ENCODE measurements at regions not wholly inside any gene's neighbourhood (a gene's known extent, or its start where the extent isn't known, plus 50 kb on each side); places are given as distances from the start of the nearest gene placed in this dataset.
A peak's percentile ranks its signal among the peaks of the same experiment; 100 is the strongest.

DNA sequence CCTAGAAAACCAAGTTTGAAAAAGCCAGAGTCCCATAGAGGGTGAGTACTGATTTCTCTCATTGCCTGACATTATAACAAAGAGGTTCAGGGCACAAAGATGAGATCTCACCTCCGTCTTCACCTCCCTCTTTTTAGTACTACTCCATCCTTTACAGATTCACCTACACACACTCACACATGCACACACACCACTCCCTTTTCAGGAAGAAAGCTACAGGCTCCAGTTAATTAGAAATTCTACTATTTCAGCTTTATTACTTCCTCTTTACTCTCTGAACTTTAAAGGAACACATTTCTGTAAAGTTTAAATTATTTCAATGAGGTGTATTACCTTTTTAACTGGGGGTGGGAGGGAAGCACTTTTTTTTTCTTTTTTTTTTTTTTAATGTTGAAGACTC, 59.6 kb upstream of the PRDX6 start:
- no peak overlapping the region for H3K9ac ChIP-seq (ENCODE audit: low read length in 3 of 3)
- intact Hi-C loops (cut with DNase I) = no loop called here
- H3K9me3 ChIP-seq (ENCODE audit: control insufficient read depth in 2 of 3, insufficient read depth in 1 of 3, low read length in 3 of 3) = no peaks in the 10 kb centered on the region
- no peaks in the 10 kb centered on the region for H3K36me3 ChIP-seq (ENCODE audit: control insufficient read depth in 2 of 3, insufficient read depth in 3 of 3, low read length in 3 of 3)
- no peak overlapping the region for H3K4me3 ChIP-seq (ENCODE audit: low read length in 3 of 3)
- TF ChIP-seq, protein P1, sequence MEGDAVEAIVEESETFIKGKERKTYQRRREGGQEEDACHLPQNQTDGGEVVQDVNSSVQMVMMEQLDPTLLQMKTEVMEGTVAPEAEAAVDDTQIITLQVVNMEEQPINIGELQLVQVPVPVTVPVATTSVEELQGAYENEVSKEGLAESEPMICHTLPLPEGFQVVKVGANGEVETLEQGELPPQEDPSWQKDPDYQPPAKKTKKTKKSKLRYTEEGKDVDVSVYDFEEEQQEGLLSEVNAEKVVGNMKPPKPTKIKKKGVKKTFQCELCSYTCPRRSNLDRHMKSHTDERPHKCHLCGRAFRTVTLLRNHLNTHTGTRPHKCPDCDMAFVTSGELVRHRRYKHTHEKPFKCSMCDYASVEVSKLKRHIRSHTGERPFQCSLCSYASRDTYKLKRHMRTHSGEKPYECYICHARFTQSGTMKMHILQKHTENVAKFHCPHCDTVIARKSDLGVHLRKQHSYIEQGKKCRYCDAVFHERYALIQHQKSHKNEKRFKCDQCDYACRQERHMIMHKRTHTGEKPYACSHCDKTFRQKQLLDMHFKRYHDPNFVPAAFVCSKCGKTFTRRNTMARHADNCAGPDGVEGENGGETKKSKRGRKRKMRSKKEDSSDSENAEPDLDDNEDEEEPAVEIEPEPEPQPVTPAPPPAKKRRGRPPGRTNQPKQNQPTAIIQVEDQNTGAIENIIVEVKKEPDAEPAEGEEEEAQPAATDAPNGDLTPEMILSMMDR (IDR thresholded peaks at IDR 0.05; ENCODE audit: borderline replicate concordance, extremely low read depth, insufficient read depth) = no peak
- peaks cover 0 to 5% (median 0%) of the 10 kb centered on the region in 3 donors for H3K4me1 ChIP-seq (ENCODE audit: control insufficient read depth in 2 of 3, insufficient read depth in 2 of 3, low read depth in 1 of 3, low read length in 3 of 3)
- no peaks in the 10 kb centered on the region for H3K27me3 ChIP-seq (ENCODE audit: control insufficient read depth, insufficient read depth, low read length)
- DNase-seq (no peak), FAIRE-seq (no peak)
- no peak overlapping the region for H3K27ac ChIP-seq (ENCODE audit: low read depth in 2 of 2, low read length in 2 of 2)

DNA sequence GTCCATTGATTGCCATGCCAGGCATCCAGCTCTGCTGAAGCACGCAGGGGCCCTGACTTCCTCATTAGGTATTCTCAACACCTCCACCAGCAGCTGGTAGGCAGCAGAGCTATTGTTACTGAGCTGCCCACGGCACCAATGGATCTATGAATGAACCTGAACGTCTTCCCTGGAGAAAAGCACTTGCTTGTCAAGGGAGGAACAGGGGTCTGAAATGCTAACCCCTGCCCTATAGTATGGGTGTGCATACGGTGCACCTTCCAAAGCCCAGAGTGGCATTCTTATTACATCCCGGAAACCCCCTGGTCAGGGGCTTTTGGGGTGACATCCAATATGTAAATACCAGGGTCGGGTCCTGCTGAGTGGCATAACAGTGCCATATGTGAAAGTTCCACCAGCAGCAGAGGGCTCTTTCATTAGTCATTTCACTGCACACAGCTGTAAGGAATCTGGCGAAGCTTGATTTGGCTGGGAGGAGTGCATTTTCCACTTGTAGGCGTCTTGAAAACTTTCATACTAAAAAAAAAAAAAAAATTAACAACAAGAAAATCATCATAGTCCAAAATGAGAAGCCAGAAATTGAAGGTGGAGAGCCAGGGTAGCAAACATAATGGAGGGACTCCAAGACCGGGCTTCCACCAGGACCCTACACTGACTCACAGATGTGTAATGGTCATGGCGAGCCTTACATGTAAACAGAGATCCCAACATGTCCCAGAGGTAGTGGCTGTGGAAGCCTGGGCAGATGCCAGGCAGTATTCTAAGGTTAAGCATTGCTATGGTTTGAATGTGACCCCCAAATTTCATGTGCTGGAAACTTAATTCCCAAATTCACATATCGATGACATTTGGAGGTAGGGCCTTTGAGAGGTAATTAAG, 58.8 kb upstream of the PRDX6 start:
- intact Hi-C loops (cut with DNase I) = no loop called here
- Histone ChIP-seq H3K27ac (ENCODE audit: low read depth in 2 of 2, low read length in 2 of 2) (no peak overlapping the region), H3K36me3 (ENCODE audit: control insufficient read depth in 2 of 3, insufficient read depth in 3 of 3, low read length in 3 of 3) (no peaks in the 10 kb centered on the region), H3K4me1 (ENCODE audit: control insufficient read depth in 2 of 3, insufficient read depth in 2 of 3, low read depth in 1 of 3, low read length in 3 of 3) (peaks cover 0 to 5% (median 0%) of the 10 kb centered on the region in 3 donors), H3K4me3 (ENCODE audit: low read length in 3 of 3) (no peak overlapping the region), H3K9me3 (ENCODE audit: control insufficient read depth in 2 of 3, insufficient read depth in 1 of 3, low read length in 3 of 3) (no peaks in the 10 kb centered on the region), H3K27me3 (ENCODE audit: control insufficient read depth, insufficient read depth, low read length) (no peaks in the 10 kb centered on the region), H3K9ac (ENCODE audit: low read length in 3 of 3) (no peak overlapping the region)
- TF ChIP-seq, protein P1 (IDR thresholded peaks at IDR 0.05; ENCODE audit: borderline replicate concordance, extremely low read depth, insufficient read depth) = no peak
- DNase-seq (no peak), FAIRE-seq (no peak)

DNA sequence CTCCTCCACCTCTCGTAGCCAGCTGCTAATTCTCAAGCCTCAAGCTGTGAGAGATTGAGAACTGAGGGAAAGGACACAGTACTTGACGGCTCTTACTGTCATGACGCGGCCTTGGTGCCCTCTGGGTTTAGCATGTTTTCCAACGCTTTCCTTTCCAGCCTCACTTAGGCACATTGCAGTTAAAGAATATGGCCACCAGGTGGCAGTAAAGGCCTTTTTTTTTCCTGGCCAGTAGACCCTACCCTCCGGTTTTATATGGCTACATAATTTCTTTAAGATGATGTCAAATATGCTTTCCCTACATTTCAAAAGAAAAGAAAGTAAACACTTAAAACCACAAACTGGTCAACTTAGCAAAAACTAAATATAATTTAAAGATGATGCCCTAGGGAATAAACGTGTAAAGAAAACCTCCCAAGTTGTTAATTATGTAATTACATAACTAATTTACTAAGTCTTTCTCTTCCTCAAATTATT, 56.8 kb upstream of the PRDX6 start:
- FAIRE-seq (peak; percentile 58), DNase-seq (peak in 4 of 5 donors; percentile 75 to 92 (median 82))
- no peaks in the 10 kb centered on the region for H3K27me3 ChIP-seq (ENCODE audit: control insufficient read depth, insufficient read depth, low read length)
- H3K9me3 ChIP-seq (ENCODE audit: control insufficient read depth in 2 of 3, insufficient read depth in 1 of 3, low read length in 3 of 3) = no peaks in the 10 kb centered on the region
- peak overlapping the region in 1 of 3 donors; percentile 38 for H3K9ac ChIP-seq (ENCODE audit: low read length in 3 of 3)
- peaks cover 0 to 5% (median 0%) of the 10 kb centered on the region in 3 donors for H3K4me1 ChIP-seq (ENCODE audit: control insufficient read depth in 2 of 3, insufficient read depth in 2 of 3, low read depth in 1 of 3, low read length in 3 of 3)
- no peaks in the 10 kb centered on the region for H3K36me3 ChIP-seq (ENCODE audit: control insufficient read depth in 2 of 3, insufficient read depth in 3 of 3, low read length in 3 of 3)
- intact Hi-C loops (cut with DNase I) = no loop called here
- peak overlapping the region; percentile 16 to 28 (median 22) for H3K4me3 ChIP-seq (ENCODE audit: low read length in 3 of 3)
- no peak overlapping the region for H3K27ac ChIP-seq (ENCODE audit: low read depth in 2 of 2, low read length in 2 of 2)
- TF ChIP-seq, protein P1 (IDR thresholded peaks at IDR 0.05; ENCODE audit: borderline replicate concordance, extremely low read depth, insufficient read depth) = peak; percentile 83

All from kidney (tissue), 13 donors.